HEK293T (cell line): ENCODE measurements at regions not wholly inside any gene's neighbourhood (a gene's known extent, or its start where the extent isn't known, plus 50 kb on each side); places are given as distances from the start of the nearest gene placed in this dataset.

Experiments used
- ARNT ChIP-seq: fragments of 450-650 bp; IDR thresholded peaks from 2 replicates; pipeline ENCODE4 v1.6.1; 2017; ENCODE audit warnings: mild to moderate bottlenecking
- BHLHE40 ChIP-seq: fragments of 450-650 bp; IDR thresholded peaks from 2 replicates; pipeline ENCODE4 v1.6.1; 2016; ENCODE audit warnings: mild to moderate bottlenecking, moderate library complexity, borderline replicate concordance
- CTBP1 ChIP-seq: fragments of 450-650 bp; IDR thresholded peaks from 2 replicates; pipeline ENCODE4 v1.6.1; 2016; ENCODE audit warnings: borderline replicate concordance
- ELF4 ChIP-seq: fragments of 450-650 bp; IDR thresholded peaks from 2 replicates; pipeline ENCODE4 v1.6.1; 2017; ENCODE audit warnings: antibody characterized with exemption
- FOXA1 ChIP-seq: fragments of 450-650 bp; IDR thresholded peaks from 2 replicates; pipeline ENCODE4 v1.6.1; 2016; ENCODE audit warnings: mild to moderate bottlenecking
- FOXK2 ChIP-seq: fragments of 450-650 bp; IDR thresholded peaks from 2 replicates; pipeline ENCODE4 v1.6.1; 2016; ENCODE audit warnings: mild to moderate bottlenecking
- FOXM1 ChIP-seq: fragments of 450-650 bp; IDR thresholded peaks from 2 replicates; pipeline ENCODE4 v1.6.1; 2017; ENCODE audit warnings: mild to moderate bottlenecking, borderline replicate concordance
- L3MBTL2 ChIP-seq: fragments of 450-650 bp; conservative IDR thresholded peaks from 2 replicates; pipeline ENCODE4 v1.6.1; 2016; ENCODE audit warnings: mild to moderate bottlenecking
- LEF1 ChIP-seq: fragments of 450-650 bp; IDR thresholded peaks from 2 replicates; pipeline ENCODE4 v1.6.1; 2017; ENCODE audit warnings: mild to moderate bottlenecking, borderline replicate concordance
- PKNOX1 ChIP-seq: fragments of 450-650 bp; IDR thresholded peaks from 2 replicates; pipeline ENCODE4 v1.6.1; 2016
- SP1 ChIP-seq: fragments of 450-650 bp; IDR thresholded peaks from 2 replicates; pipeline ENCODE4 v1.6.1; 2017
- SUZ12 ChIP-seq: fragments of 450-650 bp; IDR thresholded peaks from 2 replicates; pipeline ENCODE4 v1.6.1; 2016; ENCODE audit warnings: mild to moderate bottlenecking
- TARDBP ChIP-seq: fragments of 450-650 bp; IDR thresholded peaks from 2 replicates; pipeline ENCODE4 v1.6.1; 2016
- ZNF384 ChIP-seq: fragments of 450-650 bp; IDR thresholded peaks from 2 replicates; pipeline ENCODE4 v1.6.1; 2016

DNA sequence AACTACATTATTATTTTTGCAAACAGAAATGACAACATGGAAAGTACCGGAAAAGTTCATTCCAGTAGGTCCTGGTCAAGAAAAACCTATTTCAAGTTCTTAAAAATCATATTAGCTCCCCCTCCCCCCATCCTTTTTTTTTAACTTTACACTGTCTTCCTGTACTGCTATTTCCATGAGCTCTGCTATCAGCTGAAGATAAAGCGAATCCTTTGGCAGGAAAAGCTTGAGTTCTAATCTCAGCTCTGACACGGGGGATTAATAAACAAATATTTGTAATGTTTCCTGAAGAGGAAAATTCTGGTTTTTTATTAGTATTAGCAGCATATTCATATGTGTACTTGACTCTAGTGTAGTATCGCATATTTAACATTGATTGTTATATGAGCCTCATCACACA lies 190.7 kb upstream of the ESRRG start:
- TF ChIP-seq ELF4, result no peak
- no peak for TF ChIP-seq L3MBTL2
- no peak for TF ChIP-seq FOXK2
- no peak for TF ChIP-seq SP1
- no peak for TF ChIP-seq FOXM1
- TF ChIP-seq ZNF384, result no peak
- no peak for TF ChIP-seq SUZ12
- no peak for TF ChIP-seq ARNT
- TF ChIP-seq PKNOX1, result no peak
- TF ChIP-seq TARDBP, result no peak
- TF ChIP-seq CTBP1, result no peak
- no peak for TF ChIP-seq LEF1
- TF ChIP-seq FOXA1, result no peak
- TF ChIP-seq BHLHE40, result no peak
